ENCODE measurements at regions not wholly inside any gene's neighbourhood (a gene's known extent, or its start where the extent isn't known, plus 50 kb on each side); places are given as distances from the start of the nearest gene placed in this dataset.

GRCh38 chr16:9458816-9459215 lies 367.4 kb downstream of the HAPSTR1 start:
- TF ChIP-seq, protein P1, sequence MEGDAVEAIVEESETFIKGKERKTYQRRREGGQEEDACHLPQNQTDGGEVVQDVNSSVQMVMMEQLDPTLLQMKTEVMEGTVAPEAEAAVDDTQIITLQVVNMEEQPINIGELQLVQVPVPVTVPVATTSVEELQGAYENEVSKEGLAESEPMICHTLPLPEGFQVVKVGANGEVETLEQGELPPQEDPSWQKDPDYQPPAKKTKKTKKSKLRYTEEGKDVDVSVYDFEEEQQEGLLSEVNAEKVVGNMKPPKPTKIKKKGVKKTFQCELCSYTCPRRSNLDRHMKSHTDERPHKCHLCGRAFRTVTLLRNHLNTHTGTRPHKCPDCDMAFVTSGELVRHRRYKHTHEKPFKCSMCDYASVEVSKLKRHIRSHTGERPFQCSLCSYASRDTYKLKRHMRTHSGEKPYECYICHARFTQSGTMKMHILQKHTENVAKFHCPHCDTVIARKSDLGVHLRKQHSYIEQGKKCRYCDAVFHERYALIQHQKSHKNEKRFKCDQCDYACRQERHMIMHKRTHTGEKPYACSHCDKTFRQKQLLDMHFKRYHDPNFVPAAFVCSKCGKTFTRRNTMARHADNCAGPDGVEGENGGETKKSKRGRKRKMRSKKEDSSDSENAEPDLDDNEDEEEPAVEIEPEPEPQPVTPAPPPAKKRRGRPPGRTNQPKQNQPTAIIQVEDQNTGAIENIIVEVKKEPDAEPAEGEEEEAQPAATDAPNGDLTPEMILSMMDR (IDR thresholded peaks at IDR 0.05; ENCODE audit: low read depth, low read length): no peak
- no peak for DNase-seq (ENCODE audit: low read depth in 2 of 2)
- H3K4me3 ChIP-seq (replicated peaks in 1 of 2; ENCODE audit: low read depth in 2 of 2, low read length in 2 of 2): no peak overlapping the region

DNA sequence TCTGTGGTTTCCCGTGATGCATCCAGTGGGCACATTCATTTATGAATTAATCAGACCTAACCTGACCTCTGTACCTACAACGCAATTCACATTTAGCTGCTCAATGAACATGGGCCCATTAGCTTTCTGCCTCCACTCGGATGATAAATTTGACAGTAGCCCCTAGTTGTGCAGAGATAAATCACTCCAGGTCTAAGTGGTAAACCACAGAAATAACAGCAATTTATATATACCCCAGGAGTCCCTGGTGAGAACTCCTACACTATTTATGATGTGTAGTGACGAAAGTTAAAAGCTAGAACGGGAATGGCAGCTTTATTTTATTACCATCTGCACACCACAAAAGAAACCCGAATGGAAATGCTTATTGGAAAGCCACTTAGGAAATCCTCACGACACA lies 371.5 kb downstream of the HAPSTR1 start:
- DNase-seq (ENCODE audit: low read depth in 2 of 2): no peak
- H3K4me3 ChIP-seq (replicated peaks in 1 of 2; ENCODE audit: low read depth in 2 of 2, low read length in 2 of 2): no peak overlapping the region
- TF ChIP-seq, protein P1 (IDR thresholded peaks at IDR 0.05; ENCODE audit: low read depth, low read length): no peak

DNA sequence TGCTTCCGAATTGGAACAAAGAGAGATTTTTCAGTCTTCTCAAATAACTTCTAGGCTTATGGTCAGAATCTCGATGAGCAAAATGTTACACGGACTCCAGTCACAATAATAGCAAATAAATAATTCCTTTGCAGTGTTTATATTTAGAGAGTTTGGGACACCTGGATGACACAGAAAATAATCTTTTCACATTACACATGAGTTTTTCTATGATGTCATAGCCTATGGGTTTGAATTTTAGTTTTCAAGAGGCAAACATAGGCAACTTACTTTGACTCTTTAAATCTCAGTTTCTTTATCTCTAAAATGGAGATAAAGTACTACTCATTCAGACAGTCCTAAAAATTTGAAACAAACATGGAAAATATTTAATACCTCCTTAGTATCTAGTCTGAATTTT lies 372.0 kb downstream of the HAPSTR1 start:
- DNase-seq (ENCODE audit: low read depth in 2 of 2): no peak
- TF ChIP-seq, protein P1 (IDR thresholded peaks at IDR 0.05; ENCODE audit: low read depth, low read length): no peak
- H3K4me3 ChIP-seq (replicated peaks in 1 of 2; ENCODE audit: low read depth in 2 of 2, low read length in 2 of 2): no peak overlapping the region

DNA sequence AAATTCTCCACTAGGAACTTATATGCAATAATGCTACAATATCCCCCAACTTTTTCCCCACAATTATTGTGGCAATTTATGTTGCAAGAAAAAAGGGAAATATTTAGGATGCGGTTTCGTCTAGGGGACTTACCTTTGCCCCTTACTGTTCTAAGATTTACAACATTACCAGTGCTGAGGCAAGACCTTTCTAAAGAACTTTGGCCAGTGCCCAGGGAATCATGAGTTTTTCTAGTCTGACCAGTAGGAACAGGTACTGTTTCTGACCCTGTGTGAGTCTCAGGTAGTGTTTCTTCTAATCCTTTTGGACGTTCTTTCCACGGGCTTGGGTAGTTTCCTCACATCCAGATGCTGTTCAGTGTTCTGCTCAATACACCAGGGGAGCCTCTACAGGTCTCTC lies 373.7 kb downstream of the HAPSTR1 start:
- TF ChIP-seq, protein P1 (IDR thresholded peaks at IDR 0.05; ENCODE audit: low read depth, low read length): no peak
- no peak overlapping the region for H3K4me3 ChIP-seq (replicated peaks in 1 of 2; ENCODE audit: low read depth in 2 of 2, low read length in 2 of 2)
- no peak for DNase-seq (ENCODE audit: low read depth in 2 of 2)

DNA sequence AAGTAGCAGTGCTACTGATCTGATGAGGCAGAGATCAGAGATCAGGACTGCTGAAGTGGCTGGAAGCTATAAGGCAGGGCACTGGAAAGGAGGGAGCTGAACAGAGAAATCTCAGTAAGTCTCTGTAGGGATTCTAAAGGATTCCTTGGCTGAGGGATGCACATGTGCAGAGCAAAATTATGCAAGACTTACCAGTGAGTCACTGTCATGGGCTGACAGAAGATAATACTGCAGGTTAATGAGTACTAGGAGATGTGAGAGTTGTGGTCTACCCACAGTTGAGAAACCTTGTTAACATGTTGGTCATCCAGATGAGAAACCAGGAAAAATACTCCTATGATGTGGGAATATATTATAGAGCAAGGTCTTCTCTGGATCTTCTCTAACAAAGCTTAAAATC lies 378.1 kb downstream of the HAPSTR1 start:
- H3K4me3 ChIP-seq (replicated peaks in 1 of 2; ENCODE audit: low read depth in 2 of 2, low read length in 2 of 2): no peak overlapping the region
- peak in 1 of 2 donors; percentile 1 for DNase-seq (ENCODE audit: low read depth in 2 of 2)
- TF ChIP-seq, protein P1 (IDR thresholded peaks at IDR 0.05; ENCODE audit: low read depth, low read length): no peak

DNA sequence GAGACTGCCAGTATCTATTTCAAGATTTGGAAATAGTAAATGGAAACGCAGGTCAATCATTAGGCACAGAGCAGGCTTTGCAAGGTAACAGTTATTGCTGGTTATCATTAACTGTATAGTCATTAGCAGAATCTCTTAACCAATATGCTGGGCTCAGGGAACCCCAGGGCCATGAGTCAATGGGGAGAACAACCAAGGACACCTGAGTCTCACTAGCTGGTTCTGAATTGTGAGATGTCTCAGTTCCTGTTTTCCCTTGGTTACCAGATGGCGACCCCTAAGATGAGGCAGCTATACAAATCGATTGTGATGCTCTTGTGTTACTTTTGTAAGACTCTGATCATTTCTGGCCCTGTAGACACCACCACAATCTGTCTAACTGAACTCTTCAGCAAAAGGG lies 385.3 kb downstream of the HAPSTR1 start:
- TF ChIP-seq, protein P1 (IDR thresholded peaks at IDR 0.05; ENCODE audit: low read depth, low read length): no peak
- no peak overlapping the region for H3K4me3 ChIP-seq (replicated peaks in 1 of 2; ENCODE audit: low read depth in 2 of 2, low read length in 2 of 2)
- DNase-seq (ENCODE audit: low read depth in 2 of 2): no peak

GRCh38 chr16:9479008-9479407 lies 387.6 kb downstream of the HAPSTR1 start:
- no peak overlapping the region for H3K4me3 ChIP-seq (replicated peaks in 1 of 2; ENCODE audit: low read depth in 2 of 2, low read length in 2 of 2)
- DNase-seq (ENCODE audit: low read depth in 2 of 2): no peak
- TF ChIP-seq, protein P1 (IDR thresholded peaks at IDR 0.05; ENCODE audit: low read depth, low read length): no peak
